ENCODE measurements at regions not wholly inside any gene's neighbourhood (a gene's known extent, or its start where the extent isn't known, plus 50 kb on each side); places are given as distances from the start of the nearest gene placed in this dataset.
"Not testable (repeated sequence)": the region's sequence is repeated elsewhere in the genome, so short reads cannot be mapped to it uniquely, and the experiment has no call there.

- DNase-seq (ENCODE audit: low spot score) = no peak
Measured at GRCh38 chr5:1958211-1959010, 75.7 kb upstream of the IRX4 start.

DNA sequence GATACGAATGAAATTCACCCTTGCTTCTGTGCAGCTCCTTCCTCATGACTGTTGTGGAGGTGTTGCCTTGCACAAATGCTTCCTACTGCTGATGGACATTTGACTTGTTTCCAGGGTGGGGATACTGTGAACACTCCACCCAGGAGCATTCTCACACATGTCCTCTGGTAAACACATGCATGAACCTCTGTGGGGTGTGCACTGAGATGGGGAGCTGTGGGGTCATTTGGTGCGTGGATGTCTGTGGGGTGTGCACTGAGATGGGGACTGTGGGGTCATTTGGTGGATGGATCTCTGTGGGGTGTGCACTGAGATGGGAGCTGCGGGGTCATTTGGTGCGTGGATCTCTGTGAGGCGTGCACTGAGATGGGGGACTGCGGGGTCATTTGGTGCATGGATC, 72.9 kb upstream of the IRX4 start:
- DNase-seq (ENCODE audit: low spot score) = no peak

GRCh38 chr5:1953710-1954109, 71.0 kb upstream of the IRX4 start:
- DNase-seq (ENCODE audit: low spot score) = not testable (repeated sequence)

DNA sequence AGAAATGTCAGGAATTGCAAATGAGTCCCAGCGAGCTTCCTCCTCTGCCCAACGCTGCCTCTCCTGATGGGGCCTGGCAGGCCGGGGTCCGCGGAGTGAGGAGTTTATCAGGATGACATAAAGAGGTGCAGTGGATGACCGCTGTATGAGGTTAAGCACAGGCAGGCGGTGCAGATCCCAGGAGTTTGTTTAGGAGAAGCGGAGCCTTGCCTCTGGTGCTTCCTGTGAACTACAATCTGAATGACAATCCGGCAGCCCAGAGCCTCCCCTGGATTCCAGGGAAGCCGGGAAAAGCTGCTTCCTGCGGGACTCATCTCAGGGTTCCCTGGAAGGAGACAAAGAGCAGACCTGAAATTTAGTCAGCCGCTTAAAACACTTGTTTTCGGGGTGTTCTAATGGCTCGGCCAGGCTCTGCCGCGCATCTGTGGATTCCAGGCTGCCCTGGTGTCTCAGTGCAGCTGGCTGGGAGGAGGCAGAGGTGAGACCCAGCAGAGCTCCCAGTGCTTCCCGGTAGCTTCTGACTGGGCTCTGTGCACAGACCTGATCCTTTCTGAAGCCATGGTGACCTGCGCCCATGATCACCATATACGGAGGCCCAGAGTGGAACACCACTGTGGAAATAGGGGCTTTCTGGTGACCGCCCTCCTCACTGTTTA, 69.8 kb upstream of the IRX4 start:
- no peak for DNase-seq (ENCODE audit: low spot score)

DNA sequence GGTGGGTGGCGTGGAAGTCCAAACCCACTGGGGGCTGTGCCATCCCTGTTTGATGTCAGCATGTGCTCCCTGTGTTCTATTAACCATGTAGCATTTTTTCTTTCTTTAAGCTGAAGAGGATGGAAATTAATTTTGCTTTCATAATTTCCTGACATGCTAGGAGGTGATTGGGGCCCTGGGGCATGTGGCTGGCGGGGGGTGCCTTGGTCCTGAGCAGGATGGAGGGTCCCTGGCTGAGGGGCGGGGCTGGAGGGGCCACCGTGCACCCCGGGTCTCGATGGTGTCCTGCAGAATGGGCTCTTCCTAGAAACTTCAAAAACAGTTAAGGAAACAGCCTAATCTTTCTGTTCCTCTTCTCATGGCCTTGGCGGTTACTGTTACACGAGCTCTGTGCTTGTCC, 69.3 kb upstream of the IRX4 start:
- no peak for DNase-seq (ENCODE audit: low spot score)

- DNase-seq (ENCODE audit: low spot score) = no peak
Measured at GRCh38 chr5:1951165-1951816, 68.6 kb upstream of the IRX4 start.

DNA sequence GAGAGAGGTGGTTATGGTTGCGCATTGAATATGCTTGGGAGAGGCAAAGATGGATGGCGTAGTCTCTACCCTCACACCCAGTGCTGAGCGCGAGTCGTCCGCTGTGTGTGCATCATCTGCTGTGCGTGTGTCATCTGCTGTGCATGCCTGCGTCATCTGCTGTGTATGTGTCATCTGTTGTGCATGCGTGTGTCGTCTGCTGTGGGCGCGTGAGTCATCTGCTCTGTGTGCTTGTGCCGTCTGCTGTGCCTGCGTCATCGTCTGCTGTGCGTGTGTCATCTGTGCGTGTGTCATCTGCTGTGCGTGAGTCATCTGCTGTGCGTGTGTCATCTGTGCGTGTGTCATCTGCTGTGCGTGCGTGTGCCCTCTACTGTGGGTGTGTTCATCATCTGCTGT, 68.0 kb upstream of the IRX4 start:
- no peak for DNase-seq (ENCODE audit: low spot score)

GRCh38 chr5:1950096-1950707, 67.5 kb upstream of the IRX4 start:
- DNase-seq (ENCODE audit: low spot score) = no peak

DNA sequence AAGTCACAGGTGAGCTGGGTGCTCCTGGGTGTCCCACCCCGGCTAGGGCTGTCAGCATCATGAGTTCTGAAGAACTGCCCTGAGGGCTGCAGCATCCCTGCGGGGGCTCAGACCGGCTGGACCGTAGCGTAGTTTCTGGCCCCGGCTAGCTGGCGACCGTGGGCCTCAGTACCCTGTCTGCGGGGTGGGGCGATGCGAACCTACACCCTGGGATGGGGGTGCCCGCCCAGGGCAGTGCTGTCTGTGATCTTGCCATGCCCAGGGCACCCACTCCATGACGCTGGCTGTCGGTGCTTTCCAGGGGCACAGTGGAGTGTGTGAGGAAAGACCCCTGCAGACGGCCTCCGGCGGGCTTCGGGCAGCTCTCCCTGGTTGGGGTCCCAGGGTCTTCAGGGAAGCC, 66.5 kb upstream of the IRX4 start:
- DNase-seq (ENCODE audit: low spot score) = no peak

DNA sequence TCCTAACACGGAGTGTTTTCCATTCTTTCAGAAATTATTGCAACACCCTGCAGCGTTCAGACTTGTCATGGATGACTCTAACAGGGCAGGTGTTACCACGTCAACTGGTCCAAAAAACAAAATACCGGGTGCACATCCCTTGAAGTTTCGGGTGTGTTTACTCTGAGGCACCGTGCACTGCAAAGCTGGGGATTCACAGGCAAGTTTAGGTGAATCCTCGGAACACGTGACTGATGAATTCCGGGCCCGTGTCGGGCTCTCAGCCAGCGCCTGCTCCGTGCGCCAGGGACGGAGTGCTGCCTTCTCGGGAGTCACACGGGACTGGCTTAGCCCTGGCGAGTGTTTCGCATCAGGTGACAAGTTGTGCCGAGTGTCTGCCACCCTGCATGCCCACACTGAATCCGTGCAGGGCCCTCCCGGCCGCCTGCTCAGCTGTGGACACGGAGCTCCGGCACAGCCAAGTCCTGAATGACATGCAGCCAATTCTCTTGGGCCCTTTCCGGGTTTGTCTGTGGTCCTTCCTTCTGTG, 66.0 kb upstream of the IRX4 start:
- no peak for DNase-seq (ENCODE audit: low spot score)

DNA sequence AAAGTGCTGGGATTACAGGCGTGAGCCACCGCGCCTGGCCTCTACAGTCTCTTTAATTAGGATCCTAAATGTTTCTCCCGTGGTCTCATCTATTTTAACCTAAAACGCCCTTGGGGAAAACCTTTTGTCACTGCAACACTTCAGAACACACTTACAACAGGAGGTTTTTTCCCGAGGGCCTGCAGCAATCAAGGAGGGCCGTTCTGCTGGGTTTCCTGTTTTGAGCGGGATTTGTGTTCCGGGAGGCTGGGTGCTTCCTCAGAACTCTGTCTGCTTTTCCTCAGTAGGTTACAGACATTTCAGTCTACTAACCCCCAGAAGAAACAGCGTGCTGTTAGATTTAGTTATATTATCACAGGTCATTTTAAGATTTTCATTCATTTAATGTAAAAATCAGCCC, 65.4 kb upstream of the IRX4 start:
- no peak for DNase-seq (ENCODE audit: low spot score)

DNA sequence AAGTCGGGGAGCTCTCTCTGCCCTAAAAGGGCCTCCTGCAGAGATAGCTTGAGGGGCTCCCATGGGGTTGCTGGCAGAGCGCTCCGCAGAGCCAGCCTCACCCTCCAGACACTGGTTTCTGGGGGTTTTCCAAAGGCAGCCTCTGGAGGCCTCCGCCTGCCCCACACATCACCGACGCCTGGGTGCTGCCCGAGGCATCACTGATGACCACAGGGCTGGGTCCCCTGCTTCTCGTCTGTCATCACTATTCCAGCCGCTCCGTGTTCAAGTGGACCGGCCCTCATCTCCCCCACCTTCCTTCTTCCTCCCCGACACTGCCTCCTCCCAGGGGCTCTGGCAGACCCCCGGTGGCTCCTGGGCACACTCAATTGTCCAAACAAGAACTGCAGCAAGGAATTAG, 64.1 kb upstream of the IRX4 start:
- DNase-seq (ENCODE audit: low spot score) = no peak

- no peak for DNase-seq (ENCODE audit: low spot score)
Measured at GRCh38 chr5:1946122-1946677, 63.5 kb upstream of the IRX4 start.

DNA sequence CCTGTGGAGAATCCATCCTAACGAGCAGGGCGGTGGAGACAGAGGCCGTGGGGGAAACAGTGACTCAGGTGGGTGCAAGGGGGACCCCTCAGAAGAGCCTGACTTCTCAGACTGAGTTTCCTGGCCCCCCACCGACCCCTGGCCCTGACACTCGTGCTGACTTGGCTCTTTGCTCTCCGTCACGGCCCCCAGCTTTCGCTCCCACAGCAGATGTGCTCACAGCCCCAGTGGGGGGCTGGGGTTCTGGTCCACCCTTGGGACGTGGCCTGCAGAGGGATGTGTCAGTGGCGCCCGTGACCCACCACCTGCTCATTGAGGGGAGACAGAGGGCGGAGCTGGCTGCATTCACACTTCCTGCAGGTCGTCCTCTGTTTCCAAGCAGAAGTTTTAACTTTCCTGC, 62.9 kb upstream of the IRX4 start:
- DNase-seq (ENCODE audit: low spot score) = no peak

GRCh38 chr5:1944408-1944807, 61.7 kb upstream of the IRX4 start:
- DNase-seq (ENCODE audit: low spot score) = no peak

DNA sequence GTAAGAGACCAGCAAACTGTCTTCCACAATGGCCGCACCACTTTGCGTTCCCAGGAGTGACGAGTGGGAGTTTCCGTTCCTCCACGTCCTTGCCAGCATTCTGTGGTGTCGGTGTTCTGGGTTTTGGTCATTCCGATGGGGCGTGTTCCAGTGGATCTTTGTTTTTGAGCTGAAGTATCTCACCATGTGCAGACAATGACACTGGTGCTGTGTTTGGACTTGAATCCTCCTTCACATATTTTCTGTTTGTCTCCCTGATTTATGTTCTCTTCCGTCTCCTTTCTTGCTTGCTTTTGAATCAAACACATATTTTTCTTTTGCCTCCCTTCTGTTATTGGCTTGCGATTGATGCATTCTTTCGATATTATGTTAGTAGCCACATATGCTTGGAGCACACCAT, 60.8 kb upstream of the IRX4 start:
- DNase-seq (ENCODE audit: low spot score) = no peak

- DNase-seq (ENCODE audit: low spot score) = no peak
Measured at GRCh38 chr5:1942630-1943029, 59.9 kb upstream of the IRX4 start.

DNA sequence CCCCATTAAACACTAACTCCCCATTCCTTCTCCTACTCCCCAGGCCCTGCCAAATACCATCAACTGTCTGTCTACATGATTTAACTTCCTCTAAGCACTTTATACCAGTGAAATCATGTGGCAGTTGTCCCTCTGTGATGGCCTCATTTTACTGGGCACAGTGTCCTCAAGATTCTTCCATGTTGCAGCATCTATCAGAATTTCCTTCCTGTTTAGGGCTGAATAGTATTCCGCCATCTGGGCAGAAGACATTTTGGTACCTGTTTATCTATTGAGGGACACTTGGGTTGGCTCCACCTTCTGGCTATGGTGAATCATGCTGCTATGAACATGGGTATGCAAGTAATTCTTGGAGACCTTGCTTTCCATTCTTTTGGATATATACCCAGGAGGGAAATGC, 59.4 kb upstream of the IRX4 start:
- no peak for DNase-seq (ENCODE audit: low spot score)

DNA sequence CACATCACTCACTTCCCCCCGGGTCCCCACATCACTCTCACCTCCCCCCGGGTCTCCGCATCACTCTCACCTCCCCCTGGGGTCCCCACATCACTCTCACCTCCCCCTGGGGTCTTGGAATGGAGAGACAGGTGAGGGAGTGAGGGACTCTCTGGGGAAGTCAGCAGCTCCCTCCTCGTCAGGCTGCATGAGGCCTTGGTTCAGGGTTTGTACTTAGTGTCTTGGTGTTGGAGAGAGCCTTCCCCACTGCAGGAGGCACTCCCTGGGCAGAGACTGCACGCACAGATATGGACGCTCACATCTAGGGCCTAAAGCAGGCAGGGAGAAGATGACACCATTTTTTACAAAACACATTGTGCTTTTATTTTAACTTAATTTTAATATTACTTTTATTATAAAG, 56.5 kb upstream of the IRX4 start:
- no peak for DNase-seq (ENCODE audit: low spot score)

DNA sequence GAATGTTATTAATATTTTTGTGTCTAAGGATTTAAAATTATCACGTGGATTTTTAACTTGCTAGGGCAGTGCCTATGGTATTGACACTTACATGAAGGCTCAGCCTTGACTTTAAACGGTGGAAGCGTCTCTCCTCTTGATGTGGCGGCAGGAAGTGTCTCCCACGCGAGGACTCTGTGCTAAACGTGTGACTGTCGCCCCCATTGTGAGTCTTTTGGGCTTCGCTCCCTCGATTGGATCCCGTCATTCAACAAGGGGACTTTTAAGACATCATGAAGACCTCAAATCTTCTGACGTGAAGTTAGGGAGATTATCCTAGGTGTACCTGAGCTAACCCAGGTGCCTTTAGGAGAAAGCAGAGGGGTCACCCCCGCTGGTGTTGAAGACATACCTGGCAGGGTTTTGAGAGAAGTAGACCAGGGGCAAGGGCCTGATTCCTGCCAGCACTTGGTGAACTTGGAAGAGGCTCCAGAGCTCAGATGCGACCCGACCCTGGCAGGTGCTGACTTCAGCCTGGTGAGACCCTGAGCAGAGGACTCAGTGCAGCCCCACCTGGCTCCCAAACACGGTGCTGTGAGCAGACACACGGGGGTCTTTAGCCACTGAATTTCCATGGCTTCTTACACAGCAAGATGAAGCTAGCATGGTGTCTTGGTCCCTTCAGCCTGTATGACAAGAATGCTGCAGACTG, 55.7 kb upstream of the IRX4 start:
- no peak for DNase-seq (ENCODE audit: low spot score)

- DNase-seq (ENCODE audit: low spot score) = no peak
Measured at GRCh38 chr5:1937590-1937989, 54.9 kb upstream of the IRX4 start.

DNA sequence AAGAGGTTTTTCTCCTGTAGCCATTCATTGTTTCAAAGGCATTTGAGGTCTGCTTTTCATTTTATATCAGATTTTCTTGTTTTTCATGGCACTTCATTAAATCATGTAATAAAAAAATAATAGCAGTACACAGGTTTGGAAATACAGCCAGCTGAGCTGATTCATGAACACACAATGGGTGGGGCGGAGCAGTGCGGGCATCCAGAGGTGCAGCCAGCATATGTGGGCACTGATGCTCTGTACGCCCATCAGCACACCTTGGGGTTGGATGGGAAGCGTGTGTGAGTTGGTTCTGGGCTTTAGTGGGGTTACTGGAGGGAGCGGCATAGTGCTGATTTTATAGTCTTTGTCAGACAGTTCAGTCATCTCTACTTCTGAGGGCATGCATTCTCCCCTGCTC, 54.2 kb upstream of the IRX4 start:
- no peak for DNase-seq (ENCODE audit: low spot score)
